ENCODE measurements at regions not wholly inside any gene's neighbourhood (a gene's known extent, or its start where the extent isn't known, plus 50 kb on each side); places are given as distances from the start of the nearest gene placed in this dataset.

DNA sequence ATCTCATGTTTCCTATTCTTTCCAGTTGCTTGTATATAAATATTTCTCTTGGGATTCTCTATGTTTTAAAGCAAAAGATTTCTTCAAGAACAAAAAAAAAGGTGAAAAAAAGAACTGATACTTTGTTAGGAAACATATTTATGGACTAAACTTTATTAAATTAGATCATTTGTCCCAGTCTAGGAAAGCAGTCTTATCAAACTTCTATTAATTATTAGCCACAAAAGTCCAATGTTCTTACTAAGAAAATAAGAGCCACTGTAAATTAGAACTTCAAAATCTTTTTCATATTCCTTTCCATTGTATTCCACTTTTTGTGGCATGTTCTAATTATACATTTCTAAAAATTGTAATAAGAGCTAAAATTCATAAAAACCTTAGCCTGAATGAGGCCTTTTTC lies 175.2 kb downstream of the TYW3 start:
- TF ChIP-seq, protein P1, sequence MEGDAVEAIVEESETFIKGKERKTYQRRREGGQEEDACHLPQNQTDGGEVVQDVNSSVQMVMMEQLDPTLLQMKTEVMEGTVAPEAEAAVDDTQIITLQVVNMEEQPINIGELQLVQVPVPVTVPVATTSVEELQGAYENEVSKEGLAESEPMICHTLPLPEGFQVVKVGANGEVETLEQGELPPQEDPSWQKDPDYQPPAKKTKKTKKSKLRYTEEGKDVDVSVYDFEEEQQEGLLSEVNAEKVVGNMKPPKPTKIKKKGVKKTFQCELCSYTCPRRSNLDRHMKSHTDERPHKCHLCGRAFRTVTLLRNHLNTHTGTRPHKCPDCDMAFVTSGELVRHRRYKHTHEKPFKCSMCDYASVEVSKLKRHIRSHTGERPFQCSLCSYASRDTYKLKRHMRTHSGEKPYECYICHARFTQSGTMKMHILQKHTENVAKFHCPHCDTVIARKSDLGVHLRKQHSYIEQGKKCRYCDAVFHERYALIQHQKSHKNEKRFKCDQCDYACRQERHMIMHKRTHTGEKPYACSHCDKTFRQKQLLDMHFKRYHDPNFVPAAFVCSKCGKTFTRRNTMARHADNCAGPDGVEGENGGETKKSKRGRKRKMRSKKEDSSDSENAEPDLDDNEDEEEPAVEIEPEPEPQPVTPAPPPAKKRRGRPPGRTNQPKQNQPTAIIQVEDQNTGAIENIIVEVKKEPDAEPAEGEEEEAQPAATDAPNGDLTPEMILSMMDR (conservative IDR thresholded peaks at IDR 0.05; ENCODE audit: low read depth, low read length), result no peak
- TF ChIP-seq BHLHE40 (IDR thresholded peaks at IDR 0.05; ENCODE audit: low read depth, low read length) (no peak), CEBPB (IDR thresholded peaks at IDR 0.05; ENCODE audit: low read depth, low read length) (no peak)
- TF ChIP-seq, protein P2, sequence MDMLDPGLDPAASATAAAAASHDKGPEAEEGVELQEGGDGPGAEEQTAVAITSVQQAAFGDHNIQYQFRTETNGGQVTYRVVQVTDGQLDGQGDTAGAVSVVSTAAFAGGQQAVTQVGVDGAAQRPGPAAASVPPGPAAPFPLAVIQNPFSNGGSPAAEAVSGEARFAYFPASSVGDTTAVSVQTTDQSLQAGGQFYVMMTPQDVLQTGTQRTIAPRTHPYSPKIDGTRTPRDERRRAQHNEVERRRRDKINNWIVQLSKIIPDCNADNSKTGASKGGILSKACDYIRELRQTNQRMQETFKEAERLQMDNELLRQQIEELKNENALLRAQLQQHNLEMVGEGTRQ (IDR thresholded peaks at IDR 0.05; ENCODE audit: low read depth, low read length), result no peak
